ENCODE measurements at regions not wholly inside any gene's neighbourhood (a gene's known extent, or its start where the extent isn't known, plus 50 kb on each side); places are given as distances from the start of the nearest gene placed in this dataset.

DNA sequence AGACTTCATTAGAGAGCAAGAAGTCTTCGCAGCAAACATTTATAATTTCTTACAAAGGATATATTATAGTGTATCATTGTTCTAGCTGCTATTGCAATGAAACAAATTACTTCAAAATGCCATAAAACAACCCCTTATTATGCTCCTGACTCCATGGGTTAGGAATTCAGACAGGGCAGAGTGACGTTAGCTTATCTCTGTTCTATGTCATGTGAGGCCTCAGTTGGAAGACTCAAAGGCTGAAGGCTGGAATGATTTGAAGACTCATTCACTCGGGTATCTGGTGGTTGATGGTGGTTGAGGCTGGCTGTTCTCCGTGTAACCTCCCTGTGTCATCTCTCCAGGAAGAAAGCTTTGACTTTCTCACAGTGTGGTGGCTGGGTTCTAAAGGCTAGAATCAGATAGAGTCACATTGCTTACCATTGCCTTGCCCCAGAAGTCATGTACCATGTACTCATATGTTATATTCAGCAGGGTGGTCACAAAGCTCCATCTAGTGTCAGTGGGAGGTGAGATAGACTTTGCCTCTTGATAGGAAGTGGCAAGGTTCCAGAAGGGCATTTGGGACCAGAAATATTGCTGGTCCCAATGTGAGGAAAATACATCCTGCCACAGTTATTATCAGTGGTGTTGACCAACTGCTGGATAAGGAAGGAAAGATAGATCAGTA, 226.9 kb downstream of the TMEM38B start:
- no peak for DNase-seq

DNA sequence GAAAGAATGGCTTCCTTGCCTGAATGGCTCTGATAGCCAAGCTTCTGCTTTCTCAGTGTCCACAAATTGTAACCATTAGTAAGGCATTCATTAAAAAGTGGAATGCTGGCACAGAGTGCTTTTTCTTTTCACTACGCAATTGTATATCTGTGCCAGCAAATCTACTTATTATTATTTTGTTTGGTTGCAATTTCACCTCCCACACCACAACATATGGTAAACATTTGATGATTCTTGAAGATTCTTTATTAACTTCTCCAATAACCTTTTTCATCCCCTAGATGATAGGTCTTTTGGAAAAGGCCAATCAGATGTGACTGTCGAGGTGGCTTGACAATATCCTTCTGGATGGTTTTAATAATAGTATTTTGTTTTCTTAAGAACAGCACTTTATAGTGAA, 234.1 kb downstream of the TMEM38B start:
- no peak for DNase-seq

DNA sequence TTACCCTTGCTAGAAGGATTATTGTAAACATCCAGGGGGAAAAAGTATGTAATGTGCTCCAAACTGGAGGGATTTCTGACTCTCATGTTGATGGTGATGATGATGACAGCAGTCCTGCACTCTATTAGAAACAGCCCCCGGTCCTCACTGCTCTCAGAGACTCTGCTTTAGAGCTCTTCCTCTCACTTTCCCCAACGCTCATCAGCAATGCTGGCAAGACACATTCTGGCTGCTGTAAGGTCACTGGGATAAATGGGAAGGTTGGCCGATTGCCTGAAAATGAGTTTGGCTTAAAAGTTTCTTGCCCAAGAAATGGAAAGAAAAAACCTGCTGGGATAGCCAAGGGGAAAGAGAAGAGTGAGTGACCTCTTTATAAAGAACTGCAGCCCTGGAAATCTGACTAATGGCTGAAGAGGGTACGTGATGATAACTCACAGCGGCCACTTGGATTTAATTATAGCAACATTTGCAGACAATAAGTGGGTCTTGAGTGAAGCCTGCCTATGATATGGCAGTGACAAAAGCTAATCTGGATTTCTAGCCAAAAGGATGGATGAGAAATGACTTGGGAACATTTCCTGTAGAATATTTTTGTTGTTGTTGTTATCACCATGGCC, 235.8 kb downstream of the TMEM38B start:
- no peak for DNase-seq

DNA sequence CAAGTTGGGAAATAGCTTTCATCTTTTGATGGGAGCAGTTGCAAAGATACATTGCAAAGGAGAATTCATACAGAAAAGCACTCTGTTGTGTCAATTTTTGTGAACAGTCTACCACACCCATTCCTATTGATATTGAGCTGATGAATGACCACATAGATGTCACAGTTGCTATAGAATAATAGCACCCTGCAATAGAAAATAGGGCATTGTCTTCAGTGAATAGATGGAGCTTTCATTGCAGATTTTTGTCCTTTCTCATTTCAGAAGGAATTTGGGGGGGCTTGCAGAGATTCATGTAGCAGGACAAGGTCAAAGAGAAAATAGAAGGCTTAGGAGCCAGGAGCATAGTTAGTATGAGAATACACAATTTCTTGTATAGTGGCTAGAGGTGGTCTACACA, 237.9 kb downstream of the TMEM38B start:
- DNase-seq = no peak

DNA sequence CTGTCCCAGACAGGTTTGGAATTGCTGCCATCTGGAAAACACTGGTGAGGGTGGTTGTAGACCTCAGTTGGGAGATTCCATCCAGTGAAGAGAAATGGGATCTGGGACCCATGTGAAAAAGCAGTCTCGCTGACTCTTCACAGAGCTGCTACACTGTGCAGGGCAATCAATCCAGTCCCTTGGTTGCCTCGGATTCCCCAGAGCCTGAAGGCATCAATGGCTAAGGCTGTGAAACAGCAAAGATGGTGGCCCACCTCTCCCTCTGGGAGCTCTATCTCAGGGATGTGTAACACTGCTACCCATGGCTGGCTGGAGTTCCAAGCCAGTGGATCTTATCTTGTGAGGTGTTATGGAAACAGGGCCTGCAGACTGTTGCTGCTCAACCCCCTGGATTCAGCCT, 256.1 kb downstream of the TMEM38B start:
- no peak for DNase-seq

DNA sequence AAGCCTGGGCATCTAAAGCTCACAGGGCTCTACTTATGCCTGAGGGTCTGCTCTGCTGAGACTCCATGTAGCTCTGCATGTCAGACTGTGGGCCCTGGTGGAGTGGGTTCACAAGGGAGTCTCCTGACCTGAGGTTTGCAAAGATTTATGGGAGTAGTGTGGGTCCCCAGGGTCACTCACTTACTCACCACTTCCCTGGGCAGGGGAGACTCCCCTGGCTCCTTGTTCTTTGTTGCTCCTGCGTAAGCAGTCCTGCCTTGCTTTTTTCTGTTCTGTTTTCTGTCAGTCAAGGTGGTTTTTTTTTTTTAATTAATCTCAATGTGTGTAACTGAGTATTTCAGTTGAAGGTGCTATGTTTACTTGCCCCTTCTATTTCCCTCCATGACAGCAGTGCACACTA, 256.6 kb downstream of the TMEM38B start:
- DNase-seq = no peak

DNA sequence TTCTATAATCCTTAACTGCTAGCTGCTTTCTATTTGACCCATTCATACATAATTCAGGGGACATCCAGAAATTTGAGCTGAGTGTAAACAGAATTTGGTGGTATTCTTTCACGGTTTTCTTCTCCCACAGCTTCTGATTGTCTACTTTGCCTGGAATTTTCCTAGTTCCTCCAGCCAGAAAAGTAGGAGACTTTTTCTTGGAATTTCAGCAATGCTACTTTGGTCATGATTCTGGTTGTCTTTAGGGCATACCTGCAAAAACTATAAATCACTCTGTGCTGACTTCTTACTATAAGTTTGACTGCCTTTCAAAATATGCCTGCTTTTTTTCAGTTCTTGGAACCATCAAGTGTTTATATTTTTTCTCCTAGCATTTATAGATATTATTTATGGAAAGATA, 260.2 kb downstream of the TMEM38B start:
- no peak for DNase-seq

DNA sequence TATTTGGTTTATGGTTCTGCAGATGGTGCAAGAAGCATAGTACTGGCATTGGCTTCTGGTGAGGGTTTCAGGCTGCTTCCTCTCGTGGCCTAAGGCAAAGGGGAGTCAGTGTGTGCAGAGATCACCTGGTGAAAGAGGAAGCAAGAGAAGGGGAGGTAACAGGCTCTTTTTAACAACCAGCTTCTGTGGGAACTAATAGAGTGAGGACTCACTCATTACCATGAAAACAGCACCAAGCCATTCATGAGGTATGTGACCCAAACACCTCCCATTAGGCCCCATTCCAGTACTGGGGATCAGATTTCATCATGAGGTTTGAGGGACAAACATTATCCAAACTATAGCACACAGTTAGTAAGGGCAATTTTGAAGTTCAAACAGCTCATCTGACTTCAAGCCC, 263.5 kb downstream of the TMEM38B start:
- no peak for DNase-seq

DNA sequence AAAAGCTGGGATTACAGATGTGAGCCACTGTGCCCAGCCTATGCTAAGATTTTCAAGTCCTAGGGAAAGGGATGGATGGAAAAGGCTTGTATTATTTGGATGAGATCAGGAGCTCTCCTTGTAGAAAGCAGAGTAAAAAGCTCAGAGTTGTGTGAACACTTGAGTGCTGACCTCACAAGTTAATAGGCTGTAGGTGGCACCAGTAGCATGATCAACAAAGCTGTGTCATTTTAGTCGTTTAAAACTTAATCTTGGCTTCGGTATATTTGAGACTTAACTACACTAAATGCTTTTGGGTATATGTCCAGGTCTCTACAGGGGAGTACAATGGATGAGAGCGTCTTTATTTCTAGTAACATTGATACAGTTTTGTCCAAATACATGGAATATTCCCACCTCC, 264.2 kb downstream of the TMEM38B start:
- DNase-seq = no peak

DNA sequence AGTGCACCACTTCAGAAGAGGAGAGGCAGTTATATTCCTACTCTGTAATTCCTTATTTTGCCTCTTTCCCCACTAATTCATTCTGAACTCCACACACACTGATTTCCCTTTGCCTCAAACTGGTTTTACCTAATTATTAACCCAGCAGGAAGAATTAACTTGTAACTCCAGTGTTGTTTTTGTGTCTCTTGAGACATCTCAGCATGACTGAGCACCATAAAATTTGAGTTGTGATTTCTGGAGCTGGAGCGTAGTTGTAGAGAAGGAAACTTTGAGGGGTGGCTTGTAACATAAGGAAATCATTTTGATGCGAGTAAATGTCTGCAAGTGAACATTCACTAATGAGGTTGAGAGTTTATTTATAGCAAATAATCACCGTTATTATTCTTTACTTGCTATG, 265.2 kb downstream of the TMEM38B start:
- no peak for DNase-seq

DNA sequence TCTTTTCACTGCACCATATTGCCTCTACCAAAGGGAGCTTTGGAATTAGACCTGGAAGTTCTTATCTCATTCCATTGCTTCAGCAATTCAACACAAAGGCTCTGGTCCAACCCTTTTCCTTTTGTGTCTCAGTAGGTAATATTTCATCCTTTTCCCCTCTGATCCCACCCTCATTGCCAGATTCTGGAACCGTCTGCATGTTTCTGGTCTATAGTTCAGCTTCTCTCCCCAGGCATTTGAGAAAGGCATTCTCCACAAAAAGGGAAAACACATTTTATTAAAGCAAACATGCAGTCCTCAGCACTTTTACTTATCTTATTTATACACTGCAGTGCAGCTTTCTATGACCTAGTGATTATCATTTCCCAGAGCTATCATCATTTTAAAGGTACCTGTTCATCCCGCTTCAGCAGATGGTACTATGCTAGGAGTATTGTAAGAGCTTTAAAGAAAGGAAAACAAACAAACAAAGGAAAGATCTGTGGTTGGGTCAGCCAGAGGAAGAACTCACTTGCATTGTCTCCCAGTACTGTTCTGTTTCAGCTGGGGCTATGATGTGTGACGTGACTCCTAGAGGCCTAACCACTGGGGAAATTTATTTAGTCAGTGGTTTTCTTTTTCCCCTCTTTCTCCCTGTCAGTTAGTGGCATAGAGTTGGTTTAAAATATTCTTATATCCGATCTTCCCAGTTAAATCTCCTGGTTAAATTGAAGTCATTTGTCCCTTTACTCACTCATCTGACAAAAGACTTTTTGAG, 269.2 kb downstream of the TMEM38B start:
- DNase-seq = no peak

DNA sequence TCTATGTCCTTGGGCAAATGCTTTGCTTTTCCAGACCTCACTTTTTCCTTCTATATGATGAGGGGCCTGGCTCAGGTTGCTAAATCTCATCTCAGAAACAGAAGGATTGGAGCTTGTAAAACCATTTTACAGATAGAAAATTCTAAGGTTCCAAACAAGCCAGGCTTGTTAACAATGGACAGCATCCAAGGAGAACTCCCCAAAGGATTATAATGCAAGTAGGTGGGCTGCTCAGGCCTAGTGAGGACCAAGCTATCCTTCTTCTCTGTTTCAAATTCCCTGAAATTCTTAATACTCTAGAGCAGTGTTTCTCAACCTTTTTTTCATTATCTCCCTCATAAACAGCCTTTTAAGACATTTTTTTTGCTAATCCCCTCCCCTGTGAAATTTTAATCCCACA, 269.8 kb downstream of the TMEM38B start:
- no peak for DNase-seq

DNA sequence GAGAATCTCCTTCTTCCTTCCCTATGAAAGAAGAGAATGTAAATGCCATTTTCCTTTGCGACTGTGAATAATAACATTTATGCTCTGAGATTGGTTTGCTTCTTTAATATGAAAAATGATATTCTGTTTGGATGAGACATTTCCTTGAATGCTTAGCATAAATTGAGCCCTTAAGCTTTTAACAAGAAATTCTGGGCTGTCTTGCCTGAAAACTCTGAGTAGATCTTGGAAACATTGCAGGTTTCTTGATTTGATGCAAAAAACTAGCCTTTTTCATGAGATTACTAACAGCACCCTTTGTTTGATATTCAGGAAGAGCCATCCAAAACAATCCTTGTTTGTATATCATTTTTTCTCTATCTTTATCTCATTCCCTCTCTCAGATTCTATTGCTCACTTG, 272.5 kb downstream of the TMEM38B start:
- no peak for DNase-seq

DNA sequence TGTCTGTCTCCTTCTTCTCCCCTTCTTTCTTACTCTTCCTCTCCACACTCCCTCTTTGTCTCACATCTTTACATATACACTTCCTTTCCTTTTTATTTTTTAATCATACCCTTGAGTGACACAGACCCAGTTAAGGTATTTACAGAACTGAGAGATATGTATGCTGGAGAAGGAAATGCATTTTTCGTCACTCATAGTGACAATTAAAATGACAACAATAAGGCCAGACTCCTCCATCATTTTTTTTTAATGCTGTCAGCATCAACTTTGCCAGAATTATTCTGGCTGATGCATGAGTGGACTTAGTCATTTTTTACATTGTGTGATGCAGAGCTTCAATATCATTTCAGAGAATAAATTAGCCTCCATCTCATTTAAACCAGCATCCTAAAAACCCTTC, 272.9 kb downstream of the TMEM38B start:
- no peak for DNase-seq

DNA sequence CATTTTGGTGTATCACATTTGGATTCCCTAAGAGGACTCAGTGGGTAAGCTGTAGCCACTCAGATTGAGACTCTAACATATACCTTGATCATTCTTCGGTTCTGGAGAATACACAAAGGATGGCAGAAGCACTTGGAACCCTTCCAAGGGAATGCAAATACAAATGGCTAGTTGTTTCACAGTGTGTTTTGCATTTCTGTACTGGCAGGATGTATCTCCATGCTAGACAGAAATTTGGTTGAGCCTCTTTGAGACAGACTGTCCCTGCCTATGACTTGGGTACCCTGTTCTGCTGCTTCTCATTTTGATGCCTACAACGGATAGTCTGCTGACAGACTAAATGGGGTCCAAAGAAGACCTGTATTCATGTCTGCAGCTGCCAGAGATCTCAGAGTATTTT, 273.5 kb downstream of the TMEM38B start:
- peak; percentile 68 for DNase-seq

DNA sequence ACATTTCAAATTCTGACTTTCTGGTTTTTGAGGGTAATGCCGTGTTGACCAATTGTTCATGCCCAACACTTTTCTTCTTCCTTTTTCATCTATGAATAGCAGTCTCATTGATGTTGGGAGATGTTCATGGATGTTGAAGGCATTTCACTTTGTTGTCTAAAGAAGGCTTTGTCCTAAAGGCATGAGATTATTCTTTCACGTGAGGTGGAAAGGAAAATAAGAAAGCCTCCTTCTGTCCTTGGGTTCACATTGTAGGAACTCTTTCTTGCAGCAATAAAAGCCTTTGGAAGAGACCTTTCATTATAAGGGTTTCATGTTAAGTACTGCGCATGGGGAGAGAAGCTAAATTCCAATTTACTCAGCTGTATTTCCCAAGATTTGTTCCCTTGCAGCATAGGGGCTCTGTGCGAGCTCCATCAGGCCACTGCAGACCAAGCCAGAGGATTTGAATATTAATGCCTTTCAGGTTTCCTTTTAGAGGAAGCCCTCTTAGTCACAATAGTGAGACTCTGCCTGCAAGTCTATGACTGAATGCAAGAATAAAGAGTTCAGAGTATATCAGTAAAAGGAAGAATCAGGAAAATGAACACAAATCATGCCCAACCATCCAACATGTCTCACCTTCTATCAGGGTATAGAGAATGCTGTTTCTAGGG, 274.6 kb downstream of the TMEM38B start:
- DNase-seq = no peak

DNA sequence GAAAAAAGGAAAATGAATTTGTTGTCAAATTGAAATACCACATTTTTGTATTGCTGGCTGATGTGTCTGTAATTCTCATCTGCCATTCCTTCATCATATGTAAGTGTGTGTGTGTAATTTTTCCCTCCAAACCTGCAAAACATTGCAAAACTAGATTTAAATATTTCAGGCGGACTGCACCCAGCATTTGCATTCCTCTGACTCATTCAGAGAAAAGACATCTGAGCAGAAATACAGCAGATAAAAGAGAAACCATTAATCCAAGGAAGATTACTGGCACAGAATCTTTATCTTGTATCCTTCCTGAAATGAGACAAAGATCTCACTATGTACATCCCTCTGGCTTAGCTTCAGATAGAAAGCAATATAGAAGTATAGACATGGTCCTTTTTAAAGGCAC, 275.3 kb downstream of the TMEM38B start:
- DNase-seq = no peak

DNA sequence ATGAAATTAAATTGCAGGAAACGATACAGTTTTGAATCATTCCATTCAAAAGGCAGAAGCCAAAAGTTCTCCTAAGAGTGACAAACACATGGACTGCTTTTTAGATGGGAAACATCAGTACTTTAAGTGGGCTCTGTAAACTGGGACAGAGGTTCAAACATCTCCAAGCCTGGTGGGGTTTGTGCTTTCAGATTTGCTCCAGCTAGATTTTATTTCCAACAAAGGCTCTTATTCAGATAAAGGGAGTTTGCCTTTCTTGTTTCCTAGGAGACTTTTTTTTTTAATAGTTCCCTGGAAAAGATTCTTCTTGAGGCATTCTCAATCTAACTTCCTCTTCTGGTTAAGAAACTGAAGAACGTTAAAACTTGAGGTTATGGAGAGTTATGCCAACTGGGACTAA, 277.6 kb downstream of the TMEM38B start:
- no peak for DNase-seq

DNA sequence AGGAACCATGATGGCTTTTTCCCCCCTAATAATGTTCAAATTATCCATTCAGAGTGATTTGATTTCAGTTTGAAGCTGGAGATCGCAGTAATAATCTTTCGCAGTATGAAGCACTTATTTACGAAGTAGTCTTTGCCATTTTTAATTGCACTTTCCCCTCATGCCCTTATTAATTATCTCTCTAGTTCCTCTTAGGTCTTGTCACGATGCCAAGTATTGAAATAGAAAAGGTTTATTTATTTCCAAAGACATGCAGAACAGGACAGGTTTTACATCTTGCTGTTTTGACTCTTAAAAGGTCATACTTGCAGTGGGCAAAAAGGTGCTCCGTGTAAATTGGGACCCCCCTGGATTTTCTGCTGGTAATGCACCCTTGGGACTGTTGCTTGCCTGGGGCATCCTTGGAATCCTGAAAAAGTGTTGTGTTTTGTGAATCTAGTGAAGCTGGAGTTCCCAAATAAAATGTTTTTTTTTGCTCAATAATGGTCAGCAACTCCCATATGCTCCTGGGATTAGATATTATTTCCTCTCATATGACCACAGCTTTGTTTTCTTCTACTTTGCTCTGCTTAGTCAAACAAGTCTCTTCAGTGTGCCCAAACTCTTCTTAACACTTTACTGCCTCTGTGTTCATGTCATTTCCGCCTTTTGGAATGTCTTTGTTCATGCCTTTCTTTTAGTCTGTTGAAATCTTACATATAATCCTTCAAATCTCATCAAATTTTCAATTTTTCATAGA, 278.3 kb downstream of the TMEM38B start:
- no peak for DNase-seq

DNA sequence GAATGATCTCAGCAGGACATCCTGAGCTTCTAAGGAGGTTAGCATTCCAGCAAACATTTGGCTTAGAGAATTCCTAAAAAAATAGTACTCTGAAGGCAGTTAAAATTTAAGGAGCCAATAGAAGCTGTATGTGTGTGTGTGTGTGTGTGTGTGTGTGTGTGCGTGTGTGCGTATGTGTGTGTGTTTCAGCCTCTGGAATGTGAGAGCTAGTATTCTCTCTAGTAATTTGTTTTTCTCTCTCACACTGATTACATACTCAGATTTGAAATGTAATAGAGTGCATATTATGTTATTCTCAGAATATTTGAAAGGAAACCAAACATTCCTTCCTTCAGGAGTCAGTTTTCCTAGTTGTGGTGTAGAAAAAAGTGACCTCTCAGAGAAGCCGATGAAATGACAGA, 279.6 kb downstream of the TMEM38B start:
- no peak for DNase-seq

DNA sequence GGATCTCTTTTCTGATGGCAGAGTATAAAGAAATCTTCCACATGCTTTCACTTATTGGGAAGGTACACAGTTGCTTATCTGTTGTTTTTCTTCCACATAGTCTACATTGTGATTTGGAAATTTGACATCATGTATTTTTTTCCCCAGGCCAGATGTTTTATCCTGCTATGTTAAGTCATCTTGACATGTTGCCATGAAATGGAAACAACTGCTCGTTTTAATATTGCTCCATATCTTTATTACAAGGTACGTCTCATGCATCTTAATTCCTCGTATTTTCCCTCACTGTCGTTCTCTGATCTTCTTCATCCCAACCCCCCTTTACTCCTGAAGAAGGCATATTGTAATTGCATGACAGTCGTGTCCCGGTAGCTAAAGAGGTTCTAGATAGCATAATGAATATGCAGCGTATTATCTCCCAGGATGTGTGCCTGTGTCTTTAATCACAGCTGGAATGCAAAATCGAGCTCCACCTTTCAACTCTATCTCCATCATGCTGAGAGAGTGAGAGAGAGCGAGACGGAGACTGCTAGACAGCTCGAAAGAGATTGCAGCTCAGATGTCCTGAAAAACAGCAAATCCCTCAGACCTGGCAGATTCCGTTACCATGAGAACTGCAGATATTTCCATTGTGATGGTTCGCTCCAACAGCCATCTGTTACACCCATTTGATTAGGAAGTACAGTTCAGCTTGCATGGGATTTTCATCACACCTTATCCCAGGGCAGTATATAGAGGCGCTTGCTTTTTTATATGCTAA, 281.7 kb downstream of the TMEM38B start:
- no peak for DNase-seq

DNA sequence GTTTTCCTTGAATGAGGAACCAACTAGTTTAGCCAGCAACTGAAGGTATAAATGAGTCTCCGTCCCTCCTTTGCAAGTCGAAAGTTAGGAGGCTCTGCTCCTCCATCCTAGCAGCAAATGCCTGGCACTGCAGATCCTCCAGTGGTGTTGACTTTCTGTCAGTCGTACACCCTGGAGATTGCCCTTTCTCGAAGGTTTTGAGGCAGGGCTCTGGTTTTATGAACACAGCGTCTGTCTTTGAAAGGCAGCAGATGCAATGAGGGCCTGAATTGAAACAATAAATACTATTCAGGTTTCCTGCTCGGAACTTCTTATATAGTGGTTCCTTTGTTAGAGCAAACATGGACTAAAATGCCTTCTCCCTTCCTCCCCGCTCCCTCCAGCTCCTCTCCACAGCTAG, 284.0 kb downstream of the TMEM38B start:
- DNase-seq = no peak
